ENCODE measurements at regions not wholly inside any gene's neighbourhood (a gene's known extent, or its start where the extent isn't known, plus 50 kb on each side); places are given as distances from the start of the nearest gene placed in this dataset.

DNA sequence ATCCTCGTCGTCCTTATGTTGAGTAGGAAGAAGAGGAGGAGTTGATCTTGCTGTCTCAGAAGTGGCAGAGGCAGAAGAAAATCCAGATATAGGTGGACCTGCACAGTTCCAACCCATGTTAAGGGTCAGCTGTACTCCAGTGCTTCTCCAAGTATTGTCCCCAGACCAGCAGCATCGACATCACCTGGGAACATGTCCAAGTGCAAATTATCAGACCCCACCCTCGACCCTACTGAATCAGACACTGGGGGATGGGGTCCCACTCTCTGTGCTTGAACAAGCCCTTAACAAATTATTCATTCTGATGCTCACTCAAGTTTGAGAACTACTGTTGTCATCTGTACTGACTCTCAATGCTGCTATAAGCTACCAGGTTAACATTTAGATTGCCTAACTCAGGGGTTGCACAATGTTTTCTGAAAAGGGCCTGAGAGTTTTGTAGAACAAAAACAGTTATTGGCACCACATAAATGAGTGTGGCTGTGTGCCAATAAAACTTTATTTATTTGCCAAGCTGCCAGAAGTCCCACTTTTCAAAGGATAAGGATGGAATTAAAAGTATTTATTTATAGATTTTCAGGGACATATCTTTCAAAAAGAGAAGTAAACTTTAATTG lies 226.7 kb upstream of the IPO5 start:
- H3K36me3 Mint-ChIP-seq (ENCODE audit: low read depth) = peaks cover 2% of the 10 kb centered on the region
- H3K27me3 Mint-ChIP-seq (ENCODE audit: low read depth) = no peaks in the 10 kb centered on the region
- no peak for DNase-seq (ENCODE audit: low spot score)
- H3K4me1 Mint-ChIP-seq (ENCODE audit: low read depth) = peaks cover 46% of the 10 kb centered on the region
- H3K4me3 Mint-ChIP-seq (ENCODE audit: unreplicated experiment) = no peak overlapping the region
- no peaks in the 10 kb centered on the region for H3K9me3 Mint-ChIP-seq (ENCODE audit: low read depth)
- TF ChIP-seq CTCF (IDR thresholded peaks at IDR 0.05) = no peak
- no peak overlapping the region for H3K27ac Mint-ChIP-seq (ENCODE audit: unreplicated experiment)

- Mint-ChIP-seq H3K9me3 (ENCODE audit: low read depth) (no peaks in the 10 kb centered on the region), H3K27me3 (ENCODE audit: low read depth) (no peaks in the 10 kb centered on the region), H3K27ac (ENCODE audit: unreplicated experiment) (no peak overlapping the region), H3K36me3 (ENCODE audit: low read depth) (peaks cover 2% of the 10 kb centered on the region), H3K4me1 (ENCODE audit: low read depth) (peaks cover 46% of the 10 kb centered on the region), H3K4me3 (ENCODE audit: unreplicated experiment) (no peak overlapping the region)
- TF ChIP-seq CTCF (IDR thresholded peaks at IDR 0.05) = no peak
- no peak for DNase-seq (ENCODE audit: low spot score)
These were observed 225.5 kb upstream of the IPO5 start for GRCh38 chr13:97727991-97728390.

DNA sequence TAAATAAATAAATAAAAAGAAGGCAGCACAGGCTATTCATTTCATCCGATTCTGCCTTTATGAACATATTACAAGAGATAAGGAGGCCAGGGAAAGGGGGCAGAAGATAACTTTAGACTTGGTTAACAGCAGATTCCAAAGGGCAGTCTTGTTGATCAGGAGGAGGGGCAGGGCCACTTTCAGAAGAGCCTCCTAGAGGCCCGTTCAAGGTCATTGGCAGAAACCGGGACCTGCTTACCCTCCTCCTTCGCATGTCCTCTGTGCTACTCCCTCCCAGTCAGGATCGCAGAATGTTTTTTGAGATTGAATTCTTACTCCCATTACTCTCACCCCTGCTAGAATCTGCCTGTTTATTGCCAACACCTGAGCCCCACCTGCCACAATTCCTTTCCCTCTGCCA lies 217.0 kb upstream of the IPO5 start:
- no peaks in the 10 kb centered on the region for H3K4me1 Mint-ChIP-seq (ENCODE audit: low read depth)
- no peak overlapping the region for H3K4me3 Mint-ChIP-seq (ENCODE audit: unreplicated experiment)
- H3K36me3 Mint-ChIP-seq (ENCODE audit: low read depth) = peaks cover 3% of the 10 kb centered on the region
- TF ChIP-seq CTCF (IDR thresholded peaks at IDR 0.05) = no peak
- H3K27me3 Mint-ChIP-seq (ENCODE audit: low read depth) = peaks cover 2% of the 10 kb centered on the region
- peaks cover 4% of the 10 kb centered on the region for H3K9me3 Mint-ChIP-seq (ENCODE audit: low read depth)
- no peak for DNase-seq (ENCODE audit: low spot score)
- no peak overlapping the region for H3K27ac Mint-ChIP-seq (ENCODE audit: unreplicated experiment)

- no peak for DNase-seq (ENCODE audit: low spot score)
- Mint-ChIP-seq H3K4me3 (ENCODE audit: unreplicated experiment) (no peak overlapping the region), H3K27ac (ENCODE audit: unreplicated experiment) (no peak overlapping the region), H3K9me3 (ENCODE audit: low read depth) (no peaks in the 10 kb centered on the region), H3K4me1 (ENCODE audit: low read depth) (peaks cover 24% of the 10 kb centered on the region), H3K27me3 (ENCODE audit: low read depth) (no peaks in the 10 kb centered on the region), H3K36me3 (ENCODE audit: low read depth) (peaks cover 3% of the 10 kb centered on the region)
- TF ChIP-seq CTCF (IDR thresholded peaks at IDR 0.05) = no peak
These were observed 211.4 kb upstream of the IPO5 start for GRCh38 chr13:97742084-97742483.

DNA sequence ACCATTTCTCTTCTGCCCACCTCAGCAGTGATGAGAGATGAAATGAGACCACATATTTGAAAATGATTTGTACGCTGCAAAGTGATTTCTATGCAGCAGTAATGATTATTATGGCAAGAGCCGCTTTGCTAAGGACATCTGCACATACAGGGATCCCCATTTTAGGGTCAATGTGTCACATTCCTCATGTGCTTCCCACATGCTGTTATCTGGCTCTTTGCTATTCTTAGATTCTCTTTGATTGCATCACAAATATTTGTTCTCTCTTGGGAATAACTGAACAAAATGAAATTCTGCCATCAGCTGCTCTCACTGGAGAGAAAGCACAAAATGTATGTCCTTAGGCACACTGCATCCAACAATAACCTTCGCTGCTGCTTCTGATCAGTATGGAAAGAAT lies 209.5 kb upstream of the IPO5 start:
- H3K36me3 Mint-ChIP-seq (ENCODE audit: low read depth) = peaks cover 3% of the 10 kb centered on the region
- DNase-seq (ENCODE audit: low spot score) = no peak
- peak overlapping the region; percentile 33 for H3K27ac Mint-ChIP-seq (ENCODE audit: unreplicated experiment)
- no peaks in the 10 kb centered on the region for H3K9me3 Mint-ChIP-seq (ENCODE audit: low read depth)
- TF ChIP-seq CTCF (IDR thresholded peaks at IDR 0.05) = no peak
- peaks cover 24% of the 10 kb centered on the region for H3K4me1 Mint-ChIP-seq (ENCODE audit: low read depth)
- no peaks in the 10 kb centered on the region for H3K27me3 Mint-ChIP-seq (ENCODE audit: low read depth)
- H3K4me3 Mint-ChIP-seq (ENCODE audit: unreplicated experiment) = no peak overlapping the region

Data from chondrocyte (in vitro differentiated cells).